OCI-LY3 (cell line): ENCODE measurements at regions not wholly inside any gene's neighbourhood (a gene's known extent, or its start where the extent isn't known, plus 50 kb on each side); places are given as distances from the start of the nearest gene placed in this dataset.
"Not testable (repeated sequence)": the region's sequence is repeated elsewhere in the genome, so short reads cannot be mapped to it uniquely, and the experiment has no call there.

Source experiments
- H2AFZ ChIP-seq: fragments of 200-600, 300-600 bp; shearing (Covaris generic); 2 replicates; pipeline ENCODE4 v1.6.0; 2014; ENCODE audit warnings: antibody characterized with exemption, low read depth, low read length
- H3K27ac ChIP-seq: fragments of 200-600, 300-600 bp; sonication (generic); 2 replicates; pipeline ENCODE4 v1.5.1; 2014; ENCODE audit warnings: mild to moderate bottlenecking, low read length, moderate library complexity, mixed read lengths
- H3K27me3 ChIP-seq: fragments of 200-600, 300-600 bp; sonication (generic); 2 replicates; pipeline ENCODE4 v1.6.1; 2014; ENCODE audit warnings: low read depth, low read length, mixed read lengths
- H3K36me3 ChIP-seq: fragments of 200-600, 300-600 bp; sonication (generic); replicated peaks from 2 replicates; pipeline ENCODE3; 2014; ENCODE audit warnings: low read depth, low read length, mixed read lengths
- H3K4me1 ChIP-seq: fragments of 300-600, 200-600 bp; sonication (generic); 2 replicates; pipeline ENCODE4 v1.6.1; 2014; ENCODE audit warnings: low read length, mixed read lengths
- H3K4me2 ChIP-seq: fragments of 200-600, 300-600 bp; sonication (generic); 2 replicates; pipeline ENCODE4 v1.6.1; 2014; ENCODE audit warnings: low read length, mixed read lengths
- H3K4me3 ChIP-seq: fragments of 300-600, 200-600 bp; sonication (generic); 2 replicates; pipeline ENCODE4 v1.5.1; 2014; ENCODE audit warnings: antibody characterized with exemption, mild to moderate bottlenecking, low read length, moderate library complexity
- H3K79me2 ChIP-seq: fragments of 300-600, 200-600 bp; shearing (Covaris generic); 2 replicates; pipeline ENCODE4 v1.6.1; 2014; ENCODE audit warnings: mild to moderate bottlenecking, low read length, mixed read lengths
- H3K9ac ChIP-seq: fragments of 300-600, 200-600 bp; shearing (Covaris generic); 2 replicates; pipeline ENCODE4 v1.6.0; 2014; ENCODE audit warnings: mild to moderate bottlenecking, low read length, moderate library complexity
- H3K9me3 ChIP-seq: fragments of 200-600, 300-600 bp; shearing (Covaris generic); 2 replicates; pipeline ENCODE4 v1.6.1; 2014; ENCODE audit warnings: low read length, mixed read lengths; ENCODE audit not compliant: insufficient read depth
- H4K20me1 ChIP-seq: fragments of 200-600, 300-600 bp; sonication (generic); 2 replicates; pipeline ENCODE4 v1.6.1; 2016; ENCODE audit warnings: low read length, mixed read lengths; ENCODE audit not compliant: insufficient read depth
- EZH2phosphoT487 ChIP-seq: fragments of 200-600 bp; shearing (Covaris generic); IDR thresholded peaks from 2 replicates; pipeline ENCODE4 v1.6.1; 2018; ENCODE audit warnings: antibody characterized with exemption, mixed run types, low read depth
- TF ChIP-seq, protein P1 (sequence below): fragments of 200-600, 300-600 bp; sonication (generic); IDR thresholded peaks from 2 replicates; pipeline ENCODE4 v1.5.1; 2014; ENCODE audit warnings: antibody characterized with exemption, low read length, low read depth

DNA sequence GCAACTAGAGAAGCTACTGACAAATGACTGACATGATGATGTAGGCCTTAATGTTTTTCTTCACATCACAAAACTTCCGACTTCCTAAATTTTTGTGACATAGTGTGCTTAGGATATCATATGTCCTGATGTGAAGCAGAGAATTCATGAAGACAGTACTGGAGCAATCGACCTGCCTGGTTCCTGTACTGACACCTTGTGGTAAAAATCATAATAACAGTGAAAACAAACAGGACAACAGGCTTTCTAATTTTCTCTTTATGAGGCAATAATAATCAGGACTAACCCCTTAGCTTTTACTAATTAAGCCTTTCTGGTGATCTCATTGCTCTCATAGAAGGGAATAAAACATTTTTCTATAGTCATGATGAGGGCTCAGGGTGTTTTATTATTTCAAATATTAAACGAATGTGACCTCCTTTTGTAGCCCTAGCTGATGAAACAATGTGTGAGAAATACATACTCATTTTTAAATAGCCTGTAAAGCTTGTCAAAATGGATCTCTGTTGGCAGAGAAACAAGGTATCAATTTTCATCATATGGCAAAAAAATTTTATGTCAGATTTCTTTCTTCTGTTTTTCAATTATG, 158.4 kb downstream of the TENT5D start:
- no peaks in the 10 kb centered on the region for H3K9me3 ChIP-seq
- H3K79me2 ChIP-seq = no peaks in the 10 kb centered on the region
- no peak overlapping the region for H3K4me2 ChIP-seq
- H3K27ac ChIP-seq = no peak overlapping the region
- H3K4me1 ChIP-seq = no peaks in the 10 kb centered on the region
- H4K20me1 ChIP-seq = no peaks in the 10 kb centered on the region
- H3K27me3 ChIP-seq = no peaks in the 10 kb centered on the region
- no peaks in the 10 kb centered on the region for H3K36me3 ChIP-seq
- H2AFZ ChIP-seq = 0 out of 2 replicates have a peak overlapping the region, but pooled peaks have one; percentile 54
- H3K9ac ChIP-seq = no peak overlapping the region
- TF ChIP-seq, protein P1, sequence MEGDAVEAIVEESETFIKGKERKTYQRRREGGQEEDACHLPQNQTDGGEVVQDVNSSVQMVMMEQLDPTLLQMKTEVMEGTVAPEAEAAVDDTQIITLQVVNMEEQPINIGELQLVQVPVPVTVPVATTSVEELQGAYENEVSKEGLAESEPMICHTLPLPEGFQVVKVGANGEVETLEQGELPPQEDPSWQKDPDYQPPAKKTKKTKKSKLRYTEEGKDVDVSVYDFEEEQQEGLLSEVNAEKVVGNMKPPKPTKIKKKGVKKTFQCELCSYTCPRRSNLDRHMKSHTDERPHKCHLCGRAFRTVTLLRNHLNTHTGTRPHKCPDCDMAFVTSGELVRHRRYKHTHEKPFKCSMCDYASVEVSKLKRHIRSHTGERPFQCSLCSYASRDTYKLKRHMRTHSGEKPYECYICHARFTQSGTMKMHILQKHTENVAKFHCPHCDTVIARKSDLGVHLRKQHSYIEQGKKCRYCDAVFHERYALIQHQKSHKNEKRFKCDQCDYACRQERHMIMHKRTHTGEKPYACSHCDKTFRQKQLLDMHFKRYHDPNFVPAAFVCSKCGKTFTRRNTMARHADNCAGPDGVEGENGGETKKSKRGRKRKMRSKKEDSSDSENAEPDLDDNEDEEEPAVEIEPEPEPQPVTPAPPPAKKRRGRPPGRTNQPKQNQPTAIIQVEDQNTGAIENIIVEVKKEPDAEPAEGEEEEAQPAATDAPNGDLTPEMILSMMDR = peak; percentile 59
- no peak for TF ChIP-seq EZH2phosphoT487
- no peak overlapping the region for H3K4me3 ChIP-seq

DNA sequence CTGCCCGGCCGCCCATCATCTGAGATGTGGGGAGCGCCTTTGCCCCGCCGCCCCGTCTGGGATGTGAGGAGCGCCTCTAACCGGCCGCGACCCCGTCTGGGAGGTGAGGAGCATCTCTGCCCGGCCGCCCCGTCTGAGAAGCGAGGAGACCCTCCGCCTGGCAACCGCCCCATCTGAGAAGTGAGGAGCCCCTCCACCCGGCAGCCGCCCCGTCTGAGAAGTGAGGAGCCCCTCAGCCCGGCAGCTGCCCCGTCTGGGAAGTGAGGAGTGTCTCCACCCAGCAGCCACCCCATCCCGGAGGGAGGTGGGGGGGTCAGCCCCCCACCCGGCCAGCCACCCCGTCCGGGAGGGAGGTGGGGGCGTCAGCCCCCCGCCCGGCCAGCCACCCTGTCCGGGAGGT, 170.7 kb downstream of the TENT5D start:
- H2AFZ ChIP-seq, H3K79me2 ChIP-seq, H4K20me1 ChIP-seq, H3K27me3 ChIP-seq, H3K9me3 ChIP-seq, H3K4me3 ChIP-seq, H3K27ac ChIP-seq, H3K9ac ChIP-seq, H3K36me3 ChIP-seq, H3K4me2 ChIP-seq, H3K4me1 ChIP-seq: not testable (repeated sequence)

DNA sequence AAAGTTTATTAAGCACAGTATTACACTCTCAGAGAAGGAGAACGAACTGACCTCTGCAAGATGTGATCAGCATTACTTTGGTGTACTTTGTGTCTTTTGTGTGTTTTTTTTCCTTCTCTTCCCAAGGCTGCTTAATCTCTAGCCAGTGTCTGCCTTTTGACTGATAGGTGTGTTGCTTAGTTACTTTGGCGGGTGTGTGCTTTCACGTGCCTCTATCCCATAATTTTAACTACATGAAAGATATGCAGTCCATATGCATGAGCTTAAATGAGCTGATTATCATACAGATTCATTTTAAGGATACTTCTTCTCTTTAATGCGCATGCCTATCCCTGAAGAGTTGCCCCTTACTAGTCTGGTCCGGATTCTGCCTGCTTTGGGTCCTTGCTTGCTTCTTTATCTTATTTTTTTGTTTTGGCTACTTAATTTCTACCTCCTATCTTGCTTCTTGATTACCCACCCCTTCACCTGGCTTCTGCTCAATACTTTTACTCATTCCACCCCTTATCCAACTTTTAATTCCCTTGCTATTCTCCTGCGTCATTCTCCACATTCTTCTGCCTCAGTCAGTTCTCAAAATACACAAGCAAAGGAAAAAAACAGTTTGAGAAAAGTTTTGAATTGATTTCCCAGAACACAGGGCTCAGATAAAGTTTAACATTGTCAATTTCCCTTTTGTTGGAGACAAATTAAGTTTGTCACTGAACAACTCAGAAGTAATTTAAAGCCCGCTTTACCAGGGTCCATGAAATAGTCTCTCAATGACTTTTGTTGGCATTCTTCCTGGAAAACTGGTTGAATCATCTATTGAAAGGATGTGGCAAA, 182.0 kb downstream of the TENT5D start:
- Histone ChIP-seq H3K27ac (no peak overlapping the region), H3K79me2 (no peaks in the 10 kb centered on the region), H2AFZ (no peak overlapping the region), H3K4me1 (no peaks in the 10 kb centered on the region), H3K27me3 (no peaks in the 10 kb centered on the region), H3K9me3 (no peaks in the 10 kb centered on the region), H3K4me3 (no peak overlapping the region), H3K9ac (no peak overlapping the region), H4K20me1 (no peaks in the 10 kb centered on the region), H3K36me3 (no peaks in the 10 kb centered on the region), H3K4me2 (no peak overlapping the region)
- TF ChIP-seq, protein P1 = no peak
- TF ChIP-seq EZH2phosphoT487 = no peak
